Left ventricle myocardium inferior (tissue), 1 donor: ENCODE measurements at regions not wholly inside any gene's neighbourhood (a gene's known extent, or its start where the extent isn't known, plus 50 kb on each side); places are given as distances from the start of the nearest gene placed in this dataset.

Experiments used
- DNase-seq: peaks from one replicate; pipeline ENCODE4 v3.0.0-alpha.2; 2020
- H3K27ac ChIP-seq: fragments of 200-600 bp; replicated peaks from 2 replicates; pipeline ENCODE4 v1.8.0; 2021
- H3K27me3 ChIP-seq: fragments of 200-600 bp; 2 replicates; pipeline ENCODE4 v1.8.0; 2021; ENCODE audit warnings: low read depth
- H3K36me3 ChIP-seq: fragments of 200-600 bp; 2 replicates; pipeline ENCODE4 v1.8.0; 2021
- H3K4me1 ChIP-seq: fragments of 200-600 bp; 2 replicates; pipeline ENCODE4 v1.8.0; 2021
- H3K4me3 ChIP-seq: fragments of 200-600 bp; 2 replicates; pipeline ENCODE4 v1.8.0; 2021; ENCODE audit warnings: mild to moderate bottlenecking, moderate library complexity
- H3K9me3 ChIP-seq: fragments of 200-600 bp; replicated peaks from 2 replicates; pipeline ENCODE4 v1.8.0; 2021
- CTCF ChIP-seq: fragments of 200-600 bp; IDR thresholded peaks from 2 replicates; pipeline ENCODE4 v1.8.0; 2021; ENCODE audit warnings: antibody characterized with exemption, mild to moderate bottlenecking, borderline replicate concordance
- intact Hi-C: fragments of 100-400 bp; cut with micrococcal nuclease; formaldehyde crosslinking; loops from one replicate; pipeline ENCODE4 v1.11.0; 2022
- donor health status: DM: no; HTN: yes; CAD: no; lungs with severe emphysema.

GRCh38 chr9:84163052-84163650 is 177.4 kb downstream of the SLC28A3 start:
- H3K4me3 ChIP-seq = no peak overlapping the region
- no peaks in the 10 kb centered on the region for H3K36me3 ChIP-seq
- H3K27ac ChIP-seq = no peak overlapping the region
- H3K4me1 ChIP-seq = no peaks in the 10 kb centered on the region
- intact Hi-C loops = no loop called here
- no peaks in the 10 kb centered on the region for H3K9me3 ChIP-seq
- TF ChIP-seq CTCF = no peak
- H3K27me3 ChIP-seq = no peaks in the 10 kb centered on the region
- no peak for DNase-seq

- intact Hi-C loops = no loop called here
- TF ChIP-seq CTCF = no peak
- Histone ChIP-seq H3K36me3 (no peaks in the 10 kb centered on the region), H3K27ac (peak overlapping the region; percentile 36), H3K9me3 (no peaks in the 10 kb centered on the region), H3K27me3 (no peaks in the 10 kb centered on the region), H3K4me3 (peak overlapping the region; percentile 34), H3K4me1 (peaks cover 17% of the 10 kb centered on the region)
- DNase-seq = no peak
These were observed 173.7 kb downstream of the SLC28A3 start for GRCh38 chr9:84166891-84167290.

GRCh38 chr9:84169240-84169639 is 171.3 kb downstream of the SLC28A3 start:
- H3K36me3 ChIP-seq = no peaks in the 10 kb centered on the region
- H3K4me1 ChIP-seq = peaks cover 17% of the 10 kb centered on the region
- no peak overlapping the region for H3K4me3 ChIP-seq
- no peak for DNase-seq
- no peak overlapping the region for H3K27ac ChIP-seq
- no peaks in the 10 kb centered on the region for H3K9me3 ChIP-seq
- H3K27me3 ChIP-seq = no peaks in the 10 kb centered on the region
- no peak for TF ChIP-seq CTCF
- intact Hi-C loops = no loop called here

- Histone ChIP-seq H3K27me3 (no peaks in the 10 kb centered on the region), H3K36me3 (no peaks in the 10 kb centered on the region), H3K4me3 (no peak overlapping the region), H3K9me3 (no peaks in the 10 kb centered on the region), H3K27ac (peak overlapping the region; percentile 77), H3K4me1 (peaks cover 17% of the 10 kb centered on the region)
- intact Hi-C loops = loop anchor here (5.0 kb wide), 1 partner anchor 228 kb away; no protein-coding TSS in a partner anchor
- peak; percentile 40 for TF ChIP-seq CTCF
- DNase-seq = peak; percentile 90
These were observed 169.9 kb downstream of the SLC28A3 start for GRCh38 chr9:84170521-84171141.

GRCh38 chr9:84173961-84174360 is 166.6 kb downstream of the SLC28A3 start:
- no peaks in the 10 kb centered on the region for H3K27me3 ChIP-seq
- no peak overlapping the region for H3K4me3 ChIP-seq
- intact Hi-C loops = loop anchor here (5.0 kb wide), 1 partner anchor 232 kb away; no protein-coding TSS in a partner anchor
- DNase-seq = no peak
- H3K27ac ChIP-seq = no peak overlapping the region
- no peaks in the 10 kb centered on the region for H3K9me3 ChIP-seq
- no peak for TF ChIP-seq CTCF
- peaks cover 24% of the 10 kb centered on the region for H3K4me1 ChIP-seq
- no peaks in the 10 kb centered on the region for H3K36me3 ChIP-seq
